Spleen (tissue), 7 donors: ENCODE measurements at regions not wholly inside any gene's neighbourhood (a gene's known extent, or its start where the extent isn't known, plus 50 kb on each side); places are given as distances from the start of the nearest gene placed in this dataset.

Experiments
- CTCF ChIP-seq, 11 experiments: fragments of 200-600 bp in 7 of 11; fragments of 450-650 bp in 4 of 11; sonication (generic) in 4 of 11; IDR thresholded peaks in 8 of 11; conservative IDR thresholded peaks in 3 of 11; 1 replicate in 7 of 11; 2 replicates in 4 of 11; pipeline versions ENCODE4 v1.4.0 to v1.8.0; 2016 to 2021; ENCODE audit warnings: antibody characterized with exemption in 11 of 11, inconsistent platforms in 4 of 11, mild to moderate bottlenecking in 1 of 11
- POLR2AphosphoS5 ChIP-seq, 3 donors: sonication (generic); formaldehyde crosslinking; IDR thresholded peaks; one replicate each; pipeline ENCODE4 v1.5.1; 2017; ENCODE audit warnings: antibody characterized with exemption in 3 of 3
- donor health status: DM: no; HTN: no; CAD: no; lungs with moderate emphysema.
- donor health status: DM: no; HTN: no; CAD: no.
- donor health status: DM: no; HTN: no; CAD: no.

GRCh38 chr13:107005577-107005976 lies 437.6 kb upstream of the ARGLU1 start:
- TF ChIP-seq CTCF (IDR thresholded peaks at IDR 0.05 in 8 of 11, conservative IDR thresholded peaks at IDR 0.05 in 3 of 11) (no peak), POLR2AphosphoS5 (IDR thresholded peaks at IDR 0.05) (no peak)
